Amniotic stem cell (primary cell): ENCODE measurements at regions not wholly inside any gene's neighbourhood (a gene's known extent, or its start where the extent isn't known, plus 50 kb on each side); places are given as distances from the start of the nearest gene placed in this dataset.

Experiments used
- DNase-seq: peaks from one replicate; lab custom pipeline; 2025; lab: John Stamatoyannopoulos, UW

DNA sequence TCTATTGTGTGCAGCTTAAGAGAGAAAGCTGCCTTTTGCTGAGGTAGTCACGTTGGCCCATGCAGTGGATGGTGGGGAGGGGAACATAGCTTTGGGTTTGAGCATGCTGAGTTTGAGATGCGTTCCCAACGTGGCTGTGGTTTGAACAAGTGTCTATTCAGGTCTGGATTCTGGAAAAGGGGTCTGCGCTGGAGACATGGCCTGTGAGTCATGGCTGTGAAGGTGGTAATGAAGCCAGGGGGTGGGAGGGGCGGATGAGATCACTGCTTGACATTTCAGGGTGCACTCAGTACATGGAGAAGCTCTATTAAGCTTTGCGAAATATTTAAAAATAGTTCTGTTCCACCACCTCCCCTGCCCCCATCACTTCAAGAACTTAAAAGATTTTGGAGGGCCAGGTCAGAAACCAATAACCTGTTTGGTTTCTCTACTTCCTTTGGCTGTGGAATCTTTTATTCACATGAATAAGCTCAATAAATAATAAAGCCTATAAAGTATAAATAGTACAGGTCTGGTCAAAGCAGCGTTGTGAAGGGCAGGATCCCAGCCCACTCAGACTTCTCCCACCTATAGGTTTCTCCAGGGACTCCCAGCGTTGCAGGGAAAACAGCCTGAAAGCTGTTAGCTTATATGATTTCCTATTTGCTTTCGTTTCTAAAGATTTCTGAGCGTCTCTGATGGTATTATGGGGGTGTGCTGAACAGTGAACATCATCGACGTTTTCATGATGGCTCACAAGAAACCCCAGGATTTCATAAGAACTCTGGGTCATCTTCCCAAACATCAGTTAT lies 189.9 kb downstream of the NSG2 start:
- no peak for DNase-seq

GRCh38 chr5:174236070-174236469 lies 190.6 kb downstream of the NSG2 start:
- no peak for DNase-seq

DNA sequence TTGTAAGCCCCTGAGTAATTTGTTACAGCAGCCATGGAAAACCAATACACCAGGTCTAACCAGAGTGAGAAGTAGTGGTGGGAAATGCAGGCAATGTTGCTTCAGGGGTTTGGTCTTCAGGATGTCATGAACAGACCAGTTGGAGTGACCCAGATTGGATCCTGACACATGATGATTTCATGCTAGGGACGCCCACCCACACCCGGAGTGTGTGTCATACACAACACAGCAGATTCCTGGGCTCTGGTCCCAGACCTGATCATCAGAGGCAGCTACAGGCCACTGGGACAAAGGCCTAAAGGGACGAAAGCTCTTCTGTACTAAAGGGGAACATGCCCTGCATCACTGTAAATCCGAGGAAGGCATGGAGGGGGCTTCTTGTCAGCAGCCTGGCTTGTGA lies 194.2 kb downstream of the NSG2 start:
- DNase-seq: no peak

DNA sequence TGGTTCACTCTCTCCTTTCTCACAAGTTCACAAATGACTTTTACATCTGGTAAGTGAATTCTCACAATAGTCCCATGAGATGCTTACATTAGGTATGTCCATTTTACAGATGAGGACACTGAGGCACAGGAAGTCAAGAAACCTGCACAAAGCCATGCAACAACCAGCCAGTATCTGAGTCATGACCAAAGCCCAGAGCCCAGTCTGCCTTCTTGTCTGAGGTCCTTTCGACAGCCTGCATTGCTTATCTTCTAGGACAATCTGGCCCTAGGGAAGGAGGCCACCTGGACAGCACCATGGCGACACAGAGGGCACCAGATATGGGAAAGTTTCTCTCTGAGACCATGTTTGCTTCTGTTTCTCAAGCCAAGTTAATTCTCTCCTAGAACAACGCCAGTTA lies 197.1 kb downstream of the NSG2 start:
- no peak for DNase-seq

DNA sequence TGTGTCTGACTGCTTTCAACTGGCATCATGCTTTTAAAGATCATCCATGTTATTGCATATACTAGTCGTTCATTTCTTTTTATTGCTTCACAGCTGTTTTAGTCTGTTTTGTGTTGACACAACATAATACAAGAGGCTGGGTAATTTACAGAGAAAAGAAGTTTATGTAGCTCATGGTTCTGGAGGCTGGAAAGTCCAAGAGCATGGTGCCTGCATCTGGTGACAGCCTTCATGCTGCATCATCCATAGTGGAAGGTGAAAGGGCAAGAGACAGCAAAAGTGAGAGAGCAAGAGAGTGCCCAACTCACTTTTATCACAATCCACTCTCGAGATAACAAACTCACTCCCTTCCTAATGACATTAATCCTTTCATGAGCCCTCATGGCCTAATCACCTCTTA lies 198.4 kb downstream of the NSG2 start:
- DNase-seq: no peak

- DNase-seq: no peak
Observed at GRCh38 chr5:174245516-174246075, 200.1 kb downstream of the NSG2 start.

DNA sequence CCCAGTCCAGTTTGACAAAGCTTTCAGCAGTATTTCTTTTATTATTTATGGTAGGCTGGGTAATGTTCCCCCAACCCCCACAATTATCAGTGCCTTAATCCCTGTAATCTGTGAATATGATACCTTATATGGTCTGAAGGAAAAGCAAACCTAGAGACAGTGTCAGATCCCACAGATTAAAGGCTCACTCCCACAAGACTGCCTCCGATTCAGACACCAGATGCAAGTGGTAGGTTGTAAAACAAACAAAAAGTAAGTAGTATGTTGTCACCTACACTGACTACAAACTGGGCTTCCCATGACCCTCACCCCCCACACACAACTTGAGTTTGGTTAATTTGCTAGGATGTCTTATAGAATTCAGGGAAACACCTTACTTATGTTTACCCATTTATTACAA lies 201.2 kb downstream of the NSG2 start:
- no peak for DNase-seq

- DNase-seq: no peak
Observed at GRCh38 chr5:174247301-174247700, 201.8 kb downstream of the NSG2 start.

- DNase-seq: no peak
Observed at GRCh38 chr5:174251305-174252000, 205.9 kb downstream of the NSG2 start.

DNA sequence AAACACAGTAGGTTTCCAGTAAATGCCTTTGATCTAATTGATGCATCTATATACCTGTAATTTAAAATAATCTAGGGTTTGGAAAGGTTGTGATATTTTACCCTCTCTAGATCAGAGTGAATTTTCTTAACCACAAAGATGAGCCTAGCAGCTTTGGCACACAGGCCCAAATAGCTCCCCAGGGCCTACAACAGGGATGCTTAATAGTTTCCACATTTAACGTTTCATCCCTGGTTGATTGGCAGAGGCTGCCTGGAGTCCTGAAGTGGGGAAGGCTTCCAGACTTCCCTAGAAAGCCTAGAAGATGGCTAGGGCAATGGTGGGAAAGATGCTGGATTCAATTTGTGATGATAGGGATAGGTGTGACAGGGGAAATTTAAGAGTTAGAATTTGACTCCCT lies 206.6 kb downstream of the NSG2 start:
- no peak for DNase-seq

DNA sequence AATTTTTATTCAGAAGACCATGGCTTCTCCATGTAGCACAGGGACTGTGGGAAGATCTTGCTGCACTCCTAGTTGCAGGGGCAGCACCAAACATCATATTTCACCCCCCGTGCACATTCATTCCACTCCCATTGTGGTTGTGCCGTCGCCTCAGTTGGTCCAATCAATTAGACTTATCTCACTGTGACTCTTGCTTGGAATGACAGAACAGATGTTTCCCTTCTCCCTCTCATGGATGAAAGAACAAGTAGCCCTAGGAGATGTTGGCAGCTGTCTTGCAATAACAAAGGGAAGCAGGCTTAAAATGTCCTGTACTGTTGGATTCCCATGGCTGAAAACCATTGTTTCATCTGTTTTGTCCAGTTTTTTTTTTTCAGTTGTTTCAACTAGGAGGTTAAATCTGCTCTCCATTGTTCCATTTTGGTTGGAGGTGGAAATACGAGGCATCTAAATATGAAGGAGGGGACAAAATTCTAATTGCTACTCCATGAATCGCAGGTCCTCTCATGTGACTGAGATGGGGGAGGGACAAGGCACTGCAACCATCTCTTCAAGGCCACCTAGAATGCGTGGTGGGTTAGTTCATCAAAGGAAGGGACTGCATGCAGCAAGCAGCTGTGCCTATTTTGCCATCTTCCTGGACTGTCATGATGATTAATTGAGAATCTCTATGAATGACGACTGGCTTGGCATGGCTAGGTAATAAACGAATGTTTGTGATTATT lies 214.4 kb downstream of the NSG2 start:
- DNase-seq: no peak

DNA sequence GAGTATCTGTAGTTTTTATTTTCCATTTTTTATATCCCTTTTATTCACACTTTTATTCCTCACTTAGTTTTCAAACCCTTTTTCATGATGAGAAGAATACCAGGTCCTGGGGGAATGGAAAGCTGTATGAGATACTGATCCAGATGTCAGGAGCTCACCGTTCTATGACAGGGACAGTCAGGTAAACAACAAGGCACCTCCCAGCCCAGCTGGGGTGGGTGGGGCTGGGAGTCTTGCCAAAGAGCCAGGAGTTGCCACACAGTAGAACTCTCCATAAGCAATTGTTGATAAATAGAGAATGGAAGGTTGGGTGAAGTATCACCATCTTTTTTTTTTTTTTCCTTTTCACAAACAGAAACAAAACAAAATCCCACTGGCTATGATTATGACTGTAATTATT lies 225.8 kb downstream of the NSG2 start:
- DNase-seq: no peak

GRCh38 chr5:174272671-174273070 lies 227.2 kb downstream of the NSG2 start:
- no peak for DNase-seq

GRCh38 chr5:174273325-174273724 lies 227.8 kb downstream of the NSG2 start:
- no peak for DNase-seq

- DNase-seq: no peak
Observed at GRCh38 chr5:174275959-174276358, 230.5 kb downstream of the NSG2 start.

GRCh38 chr5:174281089-174281760 lies 235.7 kb downstream of the NSG2 start:
- DNase-seq: no peak

- DNase-seq: no peak
Observed at GRCh38 chr5:174281855-174282254, 236.3 kb downstream of the NSG2 start.

DNA sequence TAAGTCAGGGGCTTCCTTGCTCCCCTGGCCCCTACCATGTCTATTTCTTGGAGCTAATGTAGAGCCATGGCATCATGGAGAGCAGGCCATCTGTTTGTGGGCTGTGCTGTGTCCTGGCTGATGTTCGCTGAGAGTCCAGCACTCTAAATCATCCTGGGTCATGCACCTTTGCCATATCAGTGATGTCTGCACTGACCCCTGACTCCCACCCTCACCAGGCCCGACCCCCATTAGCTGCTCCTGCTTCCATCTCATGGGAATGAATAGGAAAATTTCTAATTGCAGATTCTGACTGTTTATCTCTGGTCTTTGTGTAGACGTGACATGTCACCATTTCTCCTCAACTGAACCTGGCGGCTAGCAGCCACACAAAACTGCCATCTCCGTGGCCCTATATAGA lies 236.9 kb downstream of the NSG2 start:
- DNase-seq: no peak

DNA sequence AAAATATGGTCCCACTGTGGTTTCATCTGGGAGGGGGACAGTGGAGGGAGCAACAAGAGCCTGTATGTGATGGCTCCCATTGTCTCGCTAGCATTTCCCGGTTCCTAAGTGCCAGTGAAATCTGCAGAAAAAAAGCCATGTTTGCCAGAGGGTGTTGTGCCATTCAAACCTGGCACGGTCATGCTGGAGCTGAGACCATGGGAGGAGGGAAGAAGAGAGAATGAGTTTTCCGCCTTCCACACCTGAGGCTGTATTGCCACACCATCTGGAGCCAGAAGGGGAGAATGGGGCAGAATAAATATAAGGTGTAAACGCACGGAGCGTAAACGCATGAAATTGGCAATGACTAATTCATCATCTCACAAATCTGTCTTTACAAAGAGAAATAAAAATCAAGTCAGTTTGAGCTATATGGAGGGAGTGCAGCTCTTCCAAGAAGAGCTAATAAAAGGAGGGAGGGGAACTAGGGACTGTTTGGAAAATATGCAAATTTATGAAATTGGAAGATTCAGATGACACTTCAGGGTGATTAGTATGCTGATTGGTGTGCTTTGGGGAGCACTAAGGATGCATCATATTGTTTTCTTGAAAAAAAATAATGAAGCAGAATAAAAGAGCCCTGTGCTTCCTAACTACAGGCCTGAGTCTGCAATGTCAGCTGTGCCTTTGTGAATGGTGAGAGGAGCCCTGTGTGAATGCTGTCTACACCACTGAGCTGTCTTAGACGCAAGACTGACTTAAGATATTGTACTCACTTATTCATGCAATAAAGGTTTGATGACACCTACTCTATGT lies 237.9 kb downstream of the NSG2 start:
- no peak for DNase-seq

DNA sequence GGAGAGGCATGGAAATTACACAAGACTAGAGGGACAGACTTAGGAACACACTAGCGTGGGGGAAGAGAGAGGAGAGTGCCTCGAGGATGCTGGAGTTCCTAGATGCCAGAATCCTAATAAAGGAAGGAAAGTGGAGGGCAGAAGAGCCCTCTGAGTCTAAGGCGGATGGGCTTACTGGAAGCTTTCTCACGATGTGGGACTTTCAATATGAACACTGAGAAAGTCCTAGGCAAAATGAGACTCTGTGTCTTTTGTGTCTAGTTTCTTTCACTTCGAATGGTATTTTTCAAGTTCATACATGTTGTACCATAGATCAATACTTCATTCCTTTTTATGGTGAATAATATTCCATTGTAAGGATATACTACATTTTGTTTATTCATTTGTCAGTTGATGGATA lies 239.4 kb downstream of the NSG2 start:
- no peak for DNase-seq

DNA sequence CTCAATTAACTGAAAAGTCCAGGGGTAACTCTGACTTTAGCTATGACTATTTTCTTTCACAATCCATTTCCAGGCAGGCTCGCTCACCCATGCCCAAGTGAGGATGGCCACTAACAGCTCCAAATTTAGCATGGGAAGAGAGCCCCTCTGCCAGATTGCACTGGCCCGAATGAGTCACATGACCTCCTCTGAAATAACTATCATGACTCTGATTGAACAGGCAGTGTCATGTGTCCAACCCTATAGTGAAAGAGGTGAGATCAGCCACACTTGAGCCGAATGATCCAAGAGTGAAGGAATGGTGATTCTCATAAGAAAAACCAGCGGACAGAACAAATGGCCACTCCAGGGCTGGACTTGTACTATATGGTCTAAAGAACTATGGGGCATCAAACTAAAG lies 242.3 kb downstream of the NSG2 start:
- DNase-seq: no peak
